ENCODE measurements at regions not wholly inside any gene's neighbourhood (a gene's known extent, or its start where the extent isn't known, plus 50 kb on each side); places are given as distances from the start of the nearest gene placed in this dataset.

- H3K4me3 ChIP-seq (ENCODE audit: low read depth, low read length): no peak overlapping the region
- no peak for TF ChIP-seq CTCF (IDR thresholded peaks at IDR 0.05; ENCODE audit: low read depth, low read length)
Measured at GRCh38 chr2:215556979-215557378, 121.1 kb upstream of the FN1 start.

- no peak for TF ChIP-seq CTCF (IDR thresholded peaks at IDR 0.05; ENCODE audit: low read depth, low read length)
- no peak overlapping the region for H3K4me3 ChIP-seq (ENCODE audit: low read depth, low read length)
Measured at GRCh38 chr2:215554689-215555498, 119.0 kb upstream of the FN1 start.

- no peak for TF ChIP-seq CTCF (IDR thresholded peaks at IDR 0.05; ENCODE audit: low read depth, low read length)
- no peak overlapping the region for H3K4me3 ChIP-seq (ENCODE audit: low read depth, low read length)
Measured at GRCh38 chr2:215553946-215554345, 118.1 kb upstream of the FN1 start.

GRCh38 chr2:215552144-215552580 lies 116.3 kb upstream of the FN1 start:
- no peak overlapping the region for H3K4me3 ChIP-seq (ENCODE audit: low read depth, low read length)
- TF ChIP-seq CTCF (IDR thresholded peaks at IDR 0.05; ENCODE audit: low read depth, low read length): no peak

- TF ChIP-seq CTCF (IDR thresholded peaks at IDR 0.05; ENCODE audit: low read depth, low read length): no peak
- H3K4me3 ChIP-seq (ENCODE audit: low read depth, low read length): no peak overlapping the region
Measured at GRCh38 chr2:215550331-215550730, 114.5 kb upstream of the FN1 start.

GRCh38 chr2:215548714-215549113 lies 112.8 kb upstream of the FN1 start:
- no peak overlapping the region for H3K4me3 ChIP-seq (ENCODE audit: low read depth, low read length)
- no peak for TF ChIP-seq CTCF (IDR thresholded peaks at IDR 0.05; ENCODE audit: low read depth, low read length)

- no peak overlapping the region for H3K4me3 ChIP-seq (ENCODE audit: low read depth, low read length)
- no peak for TF ChIP-seq CTCF (IDR thresholded peaks at IDR 0.05; ENCODE audit: low read depth, low read length)
Measured at GRCh38 chr2:215542690-215543089, 106.8 kb upstream of the FN1 start.

Measured in WI38 (cell line).